Activated B cell treated with CpG ODN at 0.5 μM for 24 hours (primary cell): ENCODE measurements at regions not wholly inside any gene's neighbourhood (a gene's known extent, or its start where the extent isn't known, plus 50 kb on each side); places are given as distances from the start of the nearest gene placed in this dataset.

ENCODE experiments used
- ATAC-seq: fragments of 200-7000 bp; cut with Tn5 transposase; one replicate; pipeline ENCODE4 v1.10.0; 2021; ENCODE audit warnings: low read depth, mild to moderate bottlenecking, moderate library complexity
- CTCF ChIA-PET: fragments of 350-600 bp; sonication (Branson Sonifier 250); formaldehyde crosslinking; loops from one replicate; lab custom pipeline; 2021; ENCODE audit warnings: antibody characterized with exemption; lab: Charles Lee
- POLR2A ChIA-PET: fragments of 350-600 bp; sonication (Branson Sonifier 250); formaldehyde crosslinking; loops from one replicate; lab custom pipeline; 2021; ENCODE audit warnings: antibody characterized with exemption; lab: Charles Lee
- DNase-seq: peaks from one replicate; pipeline ENCODE4 v3.0.0; 2022
- H3K27ac Mint-ChIP-seq: one replicate; pipeline ENCODE4 v1.8.0; 2020; ENCODE audit warnings: mixed read lengths
- H3K27me3 Mint-ChIP-seq: one replicate; pipeline ENCODE4 v1.8.0; 2021; ENCODE audit warnings: mixed read lengths
- H3K36me3 Mint-ChIP-seq: one replicate; pipeline ENCODE4 v1.8.0; 2021; ENCODE audit warnings: low read depth, mixed read lengths
- H3K4me1 Mint-ChIP-seq: one replicate; pipeline ENCODE4 v1.8.0; 2021; ENCODE audit warnings: mixed read lengths
- H3K4me3 Mint-ChIP-seq: one replicate; pipeline ENCODE4 v1.8.0; 2020; ENCODE audit warnings: mild to moderate bottlenecking, mixed read lengths
- H3K9me3 Mint-ChIP-seq: one replicate; pipeline ENCODE4 v1.8.0; 2020; ENCODE audit warnings: mixed read lengths
- intact Hi-C: fragments of 100-400 bp; cut with micrococcal nuclease; formaldehyde crosslinking; loops from one replicate; pipeline ENCODE4 v1.15.1; 2024
- TF ChIP-seq, protein P1 (sequence below): fragments of 200-600 bp; IDR thresholded peaks from one replicate; pipeline ENCODE4 v1.8.0; 2022; ENCODE audit warnings: antibody characterized with exemption, mild to moderate bottlenecking

GRCh38 chr5:155381654-155382053 is 368.1 kb downstream of the KIF4B start:
- Mint-ChIP-seq H3K36me3 (no peaks in the 10 kb centered on the region), H3K27me3 (peaks cover 2% of the 10 kb centered on the region), H3K27ac (no peak overlapping the region), H3K9me3 (peaks cover 7% of the 10 kb centered on the region), H3K4me3 (no peak overlapping the region), H3K4me1 (no peaks in the 10 kb centered on the region)
- POLR2A ChIA-PET = no interaction called here
- ATAC-seq (no peak), DNase-seq (no peak)
- CTCF ChIA-PET = no interaction called here
- TF ChIP-seq, protein P1, sequence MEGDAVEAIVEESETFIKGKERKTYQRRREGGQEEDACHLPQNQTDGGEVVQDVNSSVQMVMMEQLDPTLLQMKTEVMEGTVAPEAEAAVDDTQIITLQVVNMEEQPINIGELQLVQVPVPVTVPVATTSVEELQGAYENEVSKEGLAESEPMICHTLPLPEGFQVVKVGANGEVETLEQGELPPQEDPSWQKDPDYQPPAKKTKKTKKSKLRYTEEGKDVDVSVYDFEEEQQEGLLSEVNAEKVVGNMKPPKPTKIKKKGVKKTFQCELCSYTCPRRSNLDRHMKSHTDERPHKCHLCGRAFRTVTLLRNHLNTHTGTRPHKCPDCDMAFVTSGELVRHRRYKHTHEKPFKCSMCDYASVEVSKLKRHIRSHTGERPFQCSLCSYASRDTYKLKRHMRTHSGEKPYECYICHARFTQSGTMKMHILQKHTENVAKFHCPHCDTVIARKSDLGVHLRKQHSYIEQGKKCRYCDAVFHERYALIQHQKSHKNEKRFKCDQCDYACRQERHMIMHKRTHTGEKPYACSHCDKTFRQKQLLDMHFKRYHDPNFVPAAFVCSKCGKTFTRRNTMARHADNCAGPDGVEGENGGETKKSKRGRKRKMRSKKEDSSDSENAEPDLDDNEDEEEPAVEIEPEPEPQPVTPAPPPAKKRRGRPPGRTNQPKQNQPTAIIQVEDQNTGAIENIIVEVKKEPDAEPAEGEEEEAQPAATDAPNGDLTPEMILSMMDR = no peak
- intact Hi-C loops = no loop called here

GRCh38 chr5:155389498-155389897 is 375.9 kb downstream of the KIF4B start:
- no peak overlapping the region for H3K27ac Mint-ChIP-seq
- TF ChIP-seq, protein P1 = no peak
- H3K27me3 Mint-ChIP-seq = peaks cover 4% of the 10 kb centered on the region
- ATAC-seq (no peak), DNase-seq (no peak)
- no peak overlapping the region for H3K4me3 Mint-ChIP-seq
- no peaks in the 10 kb centered on the region for H3K36me3 Mint-ChIP-seq
- POLR2A ChIA-PET = no interaction called here
- CTCF ChIA-PET = no interaction called here
- no peaks in the 10 kb centered on the region for H3K4me1 Mint-ChIP-seq
- intact Hi-C loops = no loop called here
- H3K9me3 Mint-ChIP-seq = peaks cover 4% of the 10 kb centered on the region

DNA sequence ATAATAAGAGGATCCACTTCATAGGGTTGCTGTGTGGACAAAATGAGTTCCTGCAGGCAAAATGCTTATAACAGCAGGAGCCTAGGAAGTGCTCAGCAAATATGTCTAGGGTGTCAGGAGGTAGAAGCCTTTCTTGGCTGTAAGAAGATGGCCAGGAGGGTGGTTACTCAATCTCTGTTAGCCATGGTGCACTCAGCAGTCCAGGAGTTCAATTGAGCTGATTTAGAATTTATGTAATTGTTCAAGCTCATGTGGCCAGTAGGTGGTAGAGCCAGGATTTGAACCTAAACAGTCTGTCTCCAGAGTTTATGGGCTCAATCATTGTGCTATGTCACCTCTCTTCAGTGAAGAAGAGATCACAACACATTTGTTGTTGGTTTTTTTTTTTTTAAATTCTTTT is 381.2 kb downstream of the KIF4B start:
- no peak for ATAC-seq
- ChIA-PET CTCF (no interaction called here), POLR2A (no interaction called here)
- Mint-ChIP-seq H3K27me3 (peaks cover 2% of the 10 kb centered on the region), H3K36me3 (no peaks in the 10 kb centered on the region), H3K27ac (no peak overlapping the region), H3K4me1 (no peaks in the 10 kb centered on the region), H3K4me3 (no peak overlapping the region), H3K9me3 (no peaks in the 10 kb centered on the region)
- TF ChIP-seq, protein P1 = no peak
- intact Hi-C loops = no loop called here
- DNase-seq = no peak

GRCh38 chr5:155402927-155403640 is 389.5 kb downstream of the KIF4B start:
- ChIA-PET CTCF (no interaction called here), POLR2A (no interaction called here)
- TF ChIP-seq, protein P1 = no peak
- Mint-ChIP-seq H3K36me3 (no peaks in the 10 kb centered on the region), H3K27ac (no peak overlapping the region), H3K4me3 (no peak overlapping the region), H3K9me3 (peaks cover 9% of the 10 kb centered on the region), H3K27me3 (no peaks in the 10 kb centered on the region), H3K4me1 (peaks cover 1% of the 10 kb centered on the region)
- no peak for ATAC-seq
- intact Hi-C loops = no loop called here
- no peak for DNase-seq

DNA sequence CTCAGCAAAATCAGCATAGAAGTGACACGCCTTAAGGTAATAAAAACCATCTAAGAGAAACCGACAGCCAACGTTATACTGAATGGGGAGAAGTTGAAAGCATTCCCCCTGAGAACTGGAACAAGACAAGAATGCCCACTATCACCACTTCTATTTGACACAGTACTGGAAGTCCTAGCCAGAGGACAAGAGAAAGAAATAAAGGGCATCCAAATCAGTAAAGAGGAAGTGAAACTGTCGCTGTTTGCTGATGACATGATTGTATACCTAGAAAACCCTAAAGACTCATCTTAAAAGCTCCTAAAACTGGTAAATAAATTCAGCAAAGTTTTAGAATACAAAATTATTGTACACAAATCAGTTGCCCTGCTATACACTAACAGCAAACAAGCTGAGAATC is 393.3 kb downstream of the KIF4B start:
- Mint-ChIP-seq H3K27ac (no peak overlapping the region), H3K4me1 (peaks cover 1% of the 10 kb centered on the region), H3K36me3 (no peaks in the 10 kb centered on the region), H3K27me3 (no peaks in the 10 kb centered on the region), H3K4me3 (no peak overlapping the region), H3K9me3 (peaks cover 9% of the 10 kb centered on the region)
- ATAC-seq (no peak), DNase-seq (no peak)
- ChIA-PET CTCF (no interaction called here), POLR2A (no interaction called here)
- TF ChIP-seq, protein P1 = no peak
- intact Hi-C loops = no loop called here
